B cell (primary cell): ENCODE measurements at regions not wholly inside any gene's neighbourhood (a gene's known extent, or its start where the extent isn't known, plus 50 kb on each side); places are given as distances from the start of the nearest gene placed in this dataset.

Experiments
- EZH2 ChIP-seq: IDR thresholded peaks from 2 replicates; pipeline ENCODE4 v1.6.1; 2012; ENCODE audit warnings: borderline replicate concordance, low read depth, mild to moderate bottlenecking, moderate library complexity, low read length; ENCODE audit not compliant: insufficient read depth, poor library complexity, severe bottlenecking
- TF ChIP-seq, protein P1 (sequence below): fragments of 200-600 bp; IDR thresholded peaks from one replicate; pipeline ENCODE4 v1.8.0; 2022; ENCODE audit warnings: antibody characterized with exemption, mild to moderate bottlenecking

DNA sequence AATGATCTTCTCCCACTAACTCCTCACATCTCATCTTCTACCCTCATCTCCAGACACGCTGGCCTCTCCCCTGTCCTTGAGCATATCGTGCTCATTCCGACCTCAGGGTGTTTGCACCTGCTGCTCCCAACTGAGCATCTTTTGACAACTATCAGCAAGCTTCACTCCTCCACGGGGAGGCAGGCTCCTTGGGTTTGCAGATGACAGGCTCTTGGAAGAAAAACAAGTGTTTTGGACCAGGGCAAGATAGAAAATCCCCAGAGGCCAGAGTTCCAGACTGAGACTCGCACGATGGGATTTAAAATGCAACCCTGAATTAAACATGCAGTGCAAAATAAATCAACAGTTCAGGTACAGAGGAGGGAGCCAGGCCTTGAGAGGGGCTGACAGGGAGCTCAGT is 246.7 kb downstream of the PTPRU start:
- TF ChIP-seq, protein P1, sequence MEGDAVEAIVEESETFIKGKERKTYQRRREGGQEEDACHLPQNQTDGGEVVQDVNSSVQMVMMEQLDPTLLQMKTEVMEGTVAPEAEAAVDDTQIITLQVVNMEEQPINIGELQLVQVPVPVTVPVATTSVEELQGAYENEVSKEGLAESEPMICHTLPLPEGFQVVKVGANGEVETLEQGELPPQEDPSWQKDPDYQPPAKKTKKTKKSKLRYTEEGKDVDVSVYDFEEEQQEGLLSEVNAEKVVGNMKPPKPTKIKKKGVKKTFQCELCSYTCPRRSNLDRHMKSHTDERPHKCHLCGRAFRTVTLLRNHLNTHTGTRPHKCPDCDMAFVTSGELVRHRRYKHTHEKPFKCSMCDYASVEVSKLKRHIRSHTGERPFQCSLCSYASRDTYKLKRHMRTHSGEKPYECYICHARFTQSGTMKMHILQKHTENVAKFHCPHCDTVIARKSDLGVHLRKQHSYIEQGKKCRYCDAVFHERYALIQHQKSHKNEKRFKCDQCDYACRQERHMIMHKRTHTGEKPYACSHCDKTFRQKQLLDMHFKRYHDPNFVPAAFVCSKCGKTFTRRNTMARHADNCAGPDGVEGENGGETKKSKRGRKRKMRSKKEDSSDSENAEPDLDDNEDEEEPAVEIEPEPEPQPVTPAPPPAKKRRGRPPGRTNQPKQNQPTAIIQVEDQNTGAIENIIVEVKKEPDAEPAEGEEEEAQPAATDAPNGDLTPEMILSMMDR = no peak
- TF ChIP-seq EZH2 = no peak
